ENCODE measurements at regions not wholly inside any gene's neighbourhood (a gene's known extent, or its start where the extent isn't known, plus 50 kb on each side); places are given as distances from the start of the nearest gene placed in this dataset.

DNA sequence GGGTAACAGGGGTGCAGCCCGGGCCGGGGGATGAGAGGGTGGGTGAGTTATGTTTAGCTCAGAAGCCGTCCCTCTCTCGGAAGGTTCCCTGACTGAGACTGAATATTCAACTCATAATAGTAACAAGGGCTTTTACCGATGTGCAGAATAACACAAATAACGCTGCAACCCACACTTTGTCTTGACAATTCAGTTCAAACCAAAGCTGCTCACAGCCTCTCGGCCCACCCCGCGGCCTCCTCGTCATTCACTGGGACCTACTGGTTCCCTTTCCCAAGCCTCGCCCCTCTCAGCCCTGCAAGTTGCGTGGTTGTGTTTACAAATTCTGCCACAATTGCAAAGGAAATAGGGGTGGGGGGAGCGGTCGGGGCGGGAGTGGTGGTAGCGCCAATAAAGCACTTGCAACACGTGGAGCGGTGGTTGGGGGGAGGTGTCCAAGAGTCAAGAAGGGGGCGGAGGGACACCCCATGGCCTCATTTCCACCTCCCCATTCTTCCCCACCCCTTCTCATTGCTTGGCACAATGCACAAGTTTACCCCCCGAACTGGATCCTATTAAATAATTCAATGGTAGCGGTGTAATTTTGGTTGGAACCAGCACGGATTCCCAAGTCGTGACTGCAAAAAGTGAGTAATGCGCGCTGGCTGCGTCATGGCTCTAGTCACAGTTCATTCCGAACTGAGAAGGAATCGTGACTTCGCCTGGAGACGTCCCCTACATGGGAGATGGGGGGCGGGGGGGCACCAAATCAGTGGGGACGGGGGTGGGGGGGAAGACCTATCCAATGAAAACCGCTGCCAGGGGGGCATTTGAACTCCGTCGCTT, 102.0 kb upstream of the HSD17B12 start:
- TF ChIP-seq EP300 (IDR thresholded peaks at IDR 0.05) (no peak), POLR2AphosphoS5 (IDR thresholded peaks at IDR 0.05) (no peak)
- TF ChIP-seq, protein P1, sequence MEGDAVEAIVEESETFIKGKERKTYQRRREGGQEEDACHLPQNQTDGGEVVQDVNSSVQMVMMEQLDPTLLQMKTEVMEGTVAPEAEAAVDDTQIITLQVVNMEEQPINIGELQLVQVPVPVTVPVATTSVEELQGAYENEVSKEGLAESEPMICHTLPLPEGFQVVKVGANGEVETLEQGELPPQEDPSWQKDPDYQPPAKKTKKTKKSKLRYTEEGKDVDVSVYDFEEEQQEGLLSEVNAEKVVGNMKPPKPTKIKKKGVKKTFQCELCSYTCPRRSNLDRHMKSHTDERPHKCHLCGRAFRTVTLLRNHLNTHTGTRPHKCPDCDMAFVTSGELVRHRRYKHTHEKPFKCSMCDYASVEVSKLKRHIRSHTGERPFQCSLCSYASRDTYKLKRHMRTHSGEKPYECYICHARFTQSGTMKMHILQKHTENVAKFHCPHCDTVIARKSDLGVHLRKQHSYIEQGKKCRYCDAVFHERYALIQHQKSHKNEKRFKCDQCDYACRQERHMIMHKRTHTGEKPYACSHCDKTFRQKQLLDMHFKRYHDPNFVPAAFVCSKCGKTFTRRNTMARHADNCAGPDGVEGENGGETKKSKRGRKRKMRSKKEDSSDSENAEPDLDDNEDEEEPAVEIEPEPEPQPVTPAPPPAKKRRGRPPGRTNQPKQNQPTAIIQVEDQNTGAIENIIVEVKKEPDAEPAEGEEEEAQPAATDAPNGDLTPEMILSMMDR (IDR thresholded peaks at IDR 0.05), result no peak
